Heart left ventricle (tissue), 16 donors: ENCODE measurements at regions not wholly inside any gene's neighbourhood (a gene's known extent, or its start where the extent isn't known, plus 50 kb on each side); places are given as distances from the start of the nearest gene placed in this dataset.

Experiments
- ATAC-seq, 4 donors: fragments of 200-7000 bp; cut with Tn5 transposase; one replicate each; pipeline ENCODE4 v1.9.1; 2020 to 2022; ENCODE audit warnings: moderate library complexity in 4 of 4, mild to moderate bottlenecking in 3 of 4, moderate number of reproducible peaks in 1 of 4
- DNase-seq, 5 donors: peaks; one replicate each; pipeline ENCODE4 v3.0.0-alpha.2; 2020
- H3K27ac ChIP-seq, 12 donors: fragments of 200-600 bp; sonication (generic) in 4 of 12; one replicate each; pipeline versions ENCODE4 v1.5.0 to v1.8.0; 2016 to 2022; ENCODE audit warnings: mild to moderate bottlenecking in 2 of 12
- H3K27me3 ChIP-seq, 9 donors: fragments of 200-600 bp; sonication (generic) in 2 of 9; one replicate each; pipeline versions ENCODE4 v1.5.1 to v1.8.0; 2016 to 2022; ENCODE audit warnings: mild to moderate bottlenecking in 3 of 9
- H3K36me3 ChIP-seq, 9 donors: fragments of 200-600 bp; sonication (generic) in 2 of 9; one replicate each; pipeline versions ENCODE4 v1.5.0 to v1.8.0; 2018 to 2022; ENCODE audit warnings: mild to moderate bottlenecking in 2 of 9
- H3K4me1 ChIP-seq, 12 donors: fragments of 200-600 bp; sonication (generic) in 4 of 12; one replicate each; pipeline versions ENCODE4 v1.5.0 to v1.8.0; 2016 to 2022; ENCODE audit warnings: mild to moderate bottlenecking in 3 of 12
- H3K4me3 ChIP-seq, 12 donors: fragments of 200-600 bp; sonication (generic) in 4 of 12; one replicate each; pipeline versions ENCODE4 v1.5.0 to v1.8.0; 2017 to 2022; ENCODE audit warnings: mild to moderate bottlenecking in 9 of 12, moderate library complexity in 4 of 12
- H3K9me3 ChIP-seq, 12 donors: fragments of 200-600 bp; sonication (generic) in 4 of 12; one replicate each; pipeline versions ENCODE4 v1.5.0 to v1.8.0; 2016 to 2022; ENCODE audit warnings: mild to moderate bottlenecking in 1 of 12
- POLR2A ChIP-seq, 2 donors: fragments of 450-650 bp; IDR thresholded peaks; one replicate each; pipeline ENCODE4 v1.6.1; 2017; ENCODE audit warnings: antibody characterized with exemption in 2 of 2, mild to moderate bottlenecking in 2 of 2, moderate library complexity in 2 of 2
- WGBS, 4 donors: extraction: QIAGEN DNeasy Blood & Tissue Kit in 2 of 4; methylation state at CpG; one replicate each; pipeline versions ENCODE4 v1.1.5 to v1.1.7; 2013 to 2018; 5-methylcytosine and 5-hydroxymethylcytosine counted together
- intact Hi-C, 10 donors: fragments of 100-400 bp; cut with DNase I; formaldehyde crosslinking; loops; one replicate each; pipeline versions ENCODE4 v1.11.1 to v1.14.2; 2022
- TF ChIP-seq, protein P1 (sequence below), 12 donors: fragments of 200-600 bp; sonication (generic) in 4 of 12; IDR thresholded peaks; one replicate each; pipeline versions ENCODE4 v1.5.0 to v1.8.0; 2018 to 2022; ENCODE audit warnings: antibody characterized with exemption in 12 of 12, mild to moderate bottlenecking in 5 of 12
- donor health status: ischemic (EF 13 %, LVEDD 7.1; RV severe dilation, severe dysfunction).
- donor health status: healthy with polysubstance abuse.
- donor health status: DM: no; HTN: yes; CAD: no.
- donor health status: DM: no; HTN: no; CAD: no.
- donor health status: ischemic (EF 25% LVEDD 6.9; RV normal size, moderate dysfunction).
- donor health status: ischemic (EF 25% LVEDD 5.7; RV mildly dilated, moderate dysfunction).
- donor health status: healthy.
- donor health status: DM: yes; HTN: yes; CAD: no.
- donor health status: ischemic (EF 35%, LVEDD 5.7; RV mildly dilated, moderate dysfunction).
- donor health status: nonischemic (EF 11% LVEDD 7.7; RV severe dilation, severe dysfunction).
- donor health status: DM: yes; HTN: yes; CAD: no.
- donor health status: PGD.
- donor health status: ischemic (EF 29% LVEDD 5.4; RV normal size, mild dysfunction).
- donor health status: nonischemic (EF 23%, LVEDD 6.1; RV moderate dilation, normal function).

DNA sequence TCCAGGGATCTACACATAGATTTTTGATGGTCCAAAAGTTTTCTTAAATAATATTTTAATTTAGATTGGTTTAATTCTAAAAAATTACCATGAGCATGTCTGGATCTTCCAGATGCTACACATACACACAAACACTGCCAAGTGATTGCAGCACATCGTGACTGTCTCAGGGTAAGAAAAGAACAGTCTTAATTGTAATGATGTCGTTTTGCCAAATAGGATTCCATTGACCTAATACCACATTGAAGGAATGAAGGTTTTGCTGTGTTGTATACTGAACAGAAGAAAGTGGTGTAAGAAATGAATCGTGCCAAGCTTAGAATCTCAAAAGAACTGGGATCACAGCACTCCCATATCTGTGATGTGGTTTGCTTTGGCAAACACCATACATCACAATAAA is 633.3 kb upstream of the CAMK1G start:
- TF ChIP-seq, protein P1, sequence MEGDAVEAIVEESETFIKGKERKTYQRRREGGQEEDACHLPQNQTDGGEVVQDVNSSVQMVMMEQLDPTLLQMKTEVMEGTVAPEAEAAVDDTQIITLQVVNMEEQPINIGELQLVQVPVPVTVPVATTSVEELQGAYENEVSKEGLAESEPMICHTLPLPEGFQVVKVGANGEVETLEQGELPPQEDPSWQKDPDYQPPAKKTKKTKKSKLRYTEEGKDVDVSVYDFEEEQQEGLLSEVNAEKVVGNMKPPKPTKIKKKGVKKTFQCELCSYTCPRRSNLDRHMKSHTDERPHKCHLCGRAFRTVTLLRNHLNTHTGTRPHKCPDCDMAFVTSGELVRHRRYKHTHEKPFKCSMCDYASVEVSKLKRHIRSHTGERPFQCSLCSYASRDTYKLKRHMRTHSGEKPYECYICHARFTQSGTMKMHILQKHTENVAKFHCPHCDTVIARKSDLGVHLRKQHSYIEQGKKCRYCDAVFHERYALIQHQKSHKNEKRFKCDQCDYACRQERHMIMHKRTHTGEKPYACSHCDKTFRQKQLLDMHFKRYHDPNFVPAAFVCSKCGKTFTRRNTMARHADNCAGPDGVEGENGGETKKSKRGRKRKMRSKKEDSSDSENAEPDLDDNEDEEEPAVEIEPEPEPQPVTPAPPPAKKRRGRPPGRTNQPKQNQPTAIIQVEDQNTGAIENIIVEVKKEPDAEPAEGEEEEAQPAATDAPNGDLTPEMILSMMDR (IDR thresholded peaks at IDR 0.05): no peak
- TF ChIP-seq POLR2A (IDR thresholded peaks at IDR 0.05): no peak
- no peak for ATAC-seq
- Histone ChIP-seq H3K9me3 (no peaks in the 10 kb centered on the region), H3K36me3 (no peaks in the 10 kb centered on the region), H3K27me3 (peaks cover 0 to 3% (median 0%) of the 10 kb centered on the region in 9 donors), H3K4me3 (no peak overlapping the region), H3K27ac (no peak overlapping the region), H3K4me1 (peaks cover 0 to 7% (median 0%) of the 10 kb centered on the region in 12 donors)
- WGBS, 4 donors: 81 to 90% (median 85%) methylated on average over 3 of the region's 3 CpGs
- intact Hi-C loops: no loop called here
- no peak for DNase-seq

DNA sequence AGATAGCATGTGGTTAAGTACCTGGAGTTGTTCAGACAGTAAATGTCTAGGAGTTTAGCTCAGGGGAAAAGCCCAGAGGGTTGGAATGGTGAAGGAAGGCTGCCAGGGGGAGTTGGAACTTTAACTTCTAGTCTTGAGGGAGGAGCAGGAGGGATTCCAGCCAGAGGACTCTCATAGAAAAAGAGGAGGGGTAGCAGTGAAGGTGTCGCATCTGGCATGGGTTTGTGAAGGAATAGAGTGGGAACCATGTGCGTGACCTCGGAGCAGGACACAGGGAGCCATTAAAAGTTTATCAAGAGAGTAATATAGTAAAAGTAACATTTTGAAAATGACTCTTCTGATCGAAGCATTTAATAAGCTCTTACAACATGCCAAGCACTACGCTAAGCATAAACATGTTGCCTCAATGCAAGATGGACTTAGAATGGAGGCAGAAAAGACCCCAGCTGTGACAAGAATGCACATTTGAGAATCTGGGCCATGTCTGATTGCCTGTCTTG is 632.4 kb upstream of the CAMK1G start:
- WGBS, 4 donors: 78 to 95% (median 93%) methylated on average over 5 of the region's 5 CpGs
- Histone ChIP-seq H3K27me3 (peaks cover 0 to 3% (median 0%) of the 10 kb centered on the region in 9 donors), H3K9me3 (no peaks in the 10 kb centered on the region), H3K27ac (no peak overlapping the region), H3K36me3 (no peaks in the 10 kb centered on the region), H3K4me3 (no peak overlapping the region), H3K4me1 (peaks cover 0 to under 1% (median 0%) of the 10 kb centered on the region in 12 donors)
- intact Hi-C loops: no loop called here
- ATAC-seq: no peak
- TF ChIP-seq, protein P1 (IDR thresholded peaks at IDR 0.05): no peak
- TF ChIP-seq POLR2A (IDR thresholded peaks at IDR 0.05): no peak
- DNase-seq: no peak

DNA sequence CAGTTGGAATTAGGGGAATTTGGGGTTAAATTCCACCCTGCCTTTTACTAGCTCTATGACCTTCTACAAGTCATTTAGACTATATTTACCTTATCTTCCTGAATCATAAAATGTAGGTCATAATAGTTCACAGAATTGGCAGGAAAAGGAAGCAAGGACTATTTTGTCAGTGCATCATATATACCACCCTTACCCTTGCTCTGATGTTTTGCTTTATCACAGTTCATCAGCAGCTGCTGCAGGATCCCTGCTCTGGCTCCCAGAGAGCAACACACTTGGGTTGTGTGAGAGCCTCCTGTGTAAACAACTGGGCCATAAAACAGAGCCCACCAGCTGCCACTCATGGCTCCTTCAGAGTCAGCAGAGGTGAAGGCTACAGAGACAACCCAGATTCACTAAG is 631.6 kb upstream of the CAMK1G start:
- no peak for ATAC-seq
- Histone ChIP-seq H3K27ac (no peak overlapping the region), H3K4me3 (no peak overlapping the region), H3K4me1 (no peaks in the 10 kb centered on the region), H3K9me3 (peaks cover 0 to under 1% (median 0%) of the 10 kb centered on the region in 12 donors), H3K27me3 (peaks cover 0 to 3% (median 0%) of the 10 kb centered on the region in 9 donors), H3K36me3 (no peaks in the 10 kb centered on the region)
- intact Hi-C loops: no loop called here
- DNase-seq: no peak
- TF ChIP-seq, protein P1 (IDR thresholded peaks at IDR 0.05): no peak
- TF ChIP-seq POLR2A (IDR thresholded peaks at IDR 0.05): no peak

DNA sequence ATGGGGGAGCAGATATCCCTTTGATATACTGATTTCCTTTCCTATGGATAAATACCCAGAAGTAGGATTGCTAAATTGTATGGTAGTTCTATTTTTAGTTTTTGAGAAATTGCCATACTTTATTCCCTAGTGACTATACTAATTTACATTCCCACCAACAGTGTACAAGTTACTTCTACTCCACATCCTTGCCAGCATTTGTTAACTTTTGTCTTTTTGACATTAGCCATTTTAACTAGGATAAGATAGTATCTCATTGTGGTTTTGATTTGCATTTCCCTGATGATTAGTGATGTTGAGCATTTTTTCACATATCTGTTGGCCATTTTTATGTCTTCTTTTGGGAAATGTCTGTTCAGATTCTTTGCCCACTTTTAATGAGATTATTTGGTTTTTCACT is 620.6 kb upstream of the CAMK1G start:
- ATAC-seq: no peak
- Histone ChIP-seq H3K27me3 (no peaks in the 10 kb centered on the region), H3K27ac (no peak overlapping the region), H3K4me1 (no peaks in the 10 kb centered on the region), H3K9me3 (peaks cover 0 to 29% (median 15%) of the 10 kb centered on the region in 12 donors), H3K36me3 (no peaks in the 10 kb centered on the region), H3K4me3 (no peak overlapping the region)
- TF ChIP-seq, protein P1 (IDR thresholded peaks at IDR 0.05): no peak
- no peak for TF ChIP-seq POLR2A (IDR thresholded peaks at IDR 0.05)
- no peak for DNase-seq
- intact Hi-C loops: no loop called here
